ENCODE measurements at regions not wholly inside any gene's neighbourhood (a gene's known extent, or its start where the extent isn't known, plus 50 kb on each side); places are given as distances from the start of the nearest gene placed in this dataset.

DNA sequence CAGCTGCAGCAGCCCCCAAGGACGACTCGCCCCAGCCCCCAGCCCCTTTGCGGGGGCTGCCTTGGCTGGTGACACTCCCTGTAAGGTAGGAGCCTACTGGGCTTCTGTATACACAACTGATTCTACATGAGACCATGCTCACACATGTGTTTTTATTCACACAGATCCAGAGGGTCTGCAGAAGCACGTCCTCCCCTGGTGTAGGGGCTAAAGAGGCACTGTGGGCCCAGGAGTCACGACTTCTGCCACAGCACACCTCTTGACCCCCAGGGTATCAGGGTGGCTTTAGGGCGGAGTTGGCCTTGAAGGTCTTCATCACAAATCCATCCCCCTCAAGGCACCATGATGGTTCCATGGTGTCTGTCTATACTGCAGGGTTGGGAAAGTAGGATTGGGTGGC lies 931.2 kb downstream of the TBC1D22A start:
- DNase-seq, result no peak

DNA sequence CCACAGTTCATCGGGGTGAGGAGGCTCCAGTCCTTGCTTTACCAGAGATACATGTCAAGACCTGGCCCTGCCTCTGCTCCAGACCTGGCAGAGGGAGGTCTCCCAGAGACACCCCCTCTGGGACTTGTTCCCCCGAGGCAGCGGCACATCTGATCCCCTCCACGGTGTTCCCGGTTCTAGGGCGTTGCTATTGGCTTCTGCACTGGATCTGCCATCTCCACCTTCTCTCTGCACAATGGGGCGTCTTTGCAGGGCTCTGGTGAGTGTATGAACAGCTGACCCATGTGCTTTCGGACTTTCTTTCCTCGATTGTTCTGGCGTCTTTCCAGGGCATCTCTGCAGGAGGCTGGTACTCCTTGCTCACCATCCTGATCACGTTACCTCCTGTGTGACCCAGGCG lies 930.4 kb downstream of the TBC1D22A start:
- DNase-seq, result no peak

- DNase-seq, result no peak
Observed at GRCh38 chr22:47691152-47691895, 928.9 kb downstream of the TBC1D22A start.

DNA sequence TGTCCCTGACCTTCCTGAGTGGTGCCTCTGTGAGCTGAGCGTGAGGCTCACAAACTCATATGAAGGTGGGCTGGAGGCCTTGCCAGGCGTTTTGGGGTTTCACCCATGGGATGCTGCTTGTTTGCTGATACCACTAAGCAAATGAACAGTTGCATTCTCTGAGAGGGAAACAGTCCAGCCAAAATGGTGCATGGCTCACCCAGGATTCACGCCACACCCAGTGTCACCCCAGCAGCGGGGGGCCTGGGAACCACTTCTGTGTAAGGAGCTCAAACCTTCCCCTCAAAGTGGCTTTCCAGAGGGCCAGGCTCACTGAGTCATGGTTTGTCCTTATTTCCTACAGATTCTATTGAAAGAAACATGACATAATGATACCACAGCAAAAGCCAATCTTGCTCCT lies 928.1 kb downstream of the TBC1D22A start:
- no peak for DNase-seq

GRCh38 chr22:47690166-47690565 lies 927.7 kb downstream of the TBC1D22A start:
- no peak for DNase-seq

DNA sequence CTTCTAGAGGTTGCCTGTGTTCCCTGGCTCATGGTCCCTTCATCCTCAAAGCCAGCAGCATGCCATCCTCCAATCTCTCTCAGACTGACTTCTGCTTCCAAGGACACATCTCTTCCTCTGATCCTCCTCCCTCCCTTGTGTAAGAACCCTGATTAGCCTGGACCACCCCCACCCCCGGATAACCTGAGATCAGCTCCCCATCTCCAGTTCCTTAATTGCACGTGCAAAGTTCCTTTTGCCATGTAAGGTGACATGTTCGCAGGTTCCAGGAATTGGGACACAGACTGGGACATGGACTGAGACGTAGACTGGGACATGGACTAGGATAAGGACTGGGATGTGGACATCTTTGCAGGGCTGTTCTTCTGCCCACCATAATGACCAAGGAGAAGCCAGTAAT lies 925.3 kb downstream of the TBC1D22A start:
- no peak for DNase-seq

- no peak for DNase-seq
Observed at GRCh38 chr22:47687346-47687655, 924.9 kb downstream of the TBC1D22A start.

DNA sequence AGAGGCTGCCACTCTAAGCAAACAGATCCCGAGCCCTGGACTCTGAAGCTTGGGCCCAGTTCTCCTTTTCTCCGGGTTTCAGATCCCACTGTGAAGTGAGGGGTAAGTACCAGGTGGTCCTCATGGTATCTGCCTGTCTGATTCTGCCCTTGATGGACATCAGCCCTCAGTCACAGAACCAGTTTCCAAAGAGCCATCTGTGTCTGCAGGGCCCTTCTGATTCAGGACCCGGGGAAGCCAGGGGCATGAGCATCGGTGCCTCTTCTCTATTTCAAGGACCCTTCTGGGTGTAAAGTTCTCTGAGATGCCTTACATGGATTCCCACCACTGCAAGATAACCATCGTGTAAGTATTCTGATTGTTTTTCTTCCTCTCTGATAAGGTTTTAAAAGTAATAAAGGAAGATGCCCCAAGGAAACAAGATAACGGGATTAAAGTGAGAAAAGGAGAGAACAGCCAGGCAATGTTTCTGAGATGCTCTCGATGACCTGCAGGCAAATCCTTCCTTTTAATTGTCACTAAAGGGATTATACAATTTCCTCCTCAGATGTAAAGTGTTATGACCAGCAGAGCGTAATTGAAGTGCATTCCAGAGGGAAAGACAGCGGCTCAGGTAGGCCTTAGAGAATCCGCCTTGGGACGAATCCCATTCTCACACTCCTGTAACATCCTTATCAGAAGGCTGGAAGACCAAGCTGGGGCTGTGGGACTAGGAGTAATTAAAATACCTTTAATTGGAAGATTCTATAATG lies 924.3 kb downstream of the TBC1D22A start:
- DNase-seq, result no peak

- DNase-seq, result no peak
Observed at GRCh38 chr22:47681411-47682165, 919.1 kb downstream of the TBC1D22A start.

DNA sequence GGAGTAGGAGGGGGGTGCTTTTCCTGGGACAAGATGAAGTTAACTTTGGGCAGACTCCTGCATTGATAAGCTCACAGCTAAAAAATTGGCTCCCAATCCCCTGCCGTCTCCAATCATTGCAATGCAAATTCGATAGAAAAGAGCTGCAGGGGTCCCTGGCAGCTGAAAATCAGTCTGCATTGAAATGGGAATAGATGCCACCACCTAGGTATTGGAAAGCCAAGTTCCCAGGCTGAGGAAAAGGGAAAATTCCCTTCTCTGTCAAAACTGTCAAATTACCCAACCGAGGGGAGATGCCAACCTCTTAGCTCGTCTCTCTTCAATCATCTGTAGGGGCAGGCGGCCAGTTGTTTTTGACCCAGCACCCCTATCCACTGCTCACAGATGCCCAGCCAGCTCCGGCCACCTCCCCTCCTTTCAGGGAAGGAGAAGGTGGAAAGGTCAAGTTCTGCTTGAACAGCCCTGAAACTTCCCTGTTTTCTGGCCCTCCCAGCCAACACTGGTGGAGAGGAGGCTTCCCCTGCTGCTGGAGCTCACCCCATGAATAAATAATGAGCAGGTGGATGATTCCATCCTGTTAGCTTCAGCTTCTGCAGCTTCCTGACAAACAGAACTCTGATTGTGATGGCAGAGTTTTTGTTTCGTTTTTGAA lies 916.3 kb downstream of the TBC1D22A start:
- DNase-seq, result no peak

DNA sequence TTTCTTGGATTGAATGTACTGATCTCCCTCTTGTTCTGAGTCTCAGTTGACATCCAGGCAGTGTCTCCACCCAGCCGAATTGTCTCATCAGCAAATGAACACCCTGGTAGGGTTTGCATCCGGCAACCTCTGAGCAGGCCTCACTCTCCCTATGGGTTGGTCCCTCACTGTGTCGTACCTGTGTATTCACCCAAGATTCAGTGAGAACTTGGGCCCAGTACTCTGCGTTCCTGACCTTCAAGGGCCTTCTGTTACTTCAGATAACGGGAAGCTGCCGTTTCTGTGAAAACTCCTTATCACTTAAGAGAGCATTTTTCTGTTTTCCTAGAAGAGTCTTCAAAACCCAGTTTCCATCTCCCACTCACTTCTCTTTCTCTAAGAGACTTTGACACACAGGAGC lies 915.6 kb downstream of the TBC1D22A start:
- no peak for DNase-seq

DNA sequence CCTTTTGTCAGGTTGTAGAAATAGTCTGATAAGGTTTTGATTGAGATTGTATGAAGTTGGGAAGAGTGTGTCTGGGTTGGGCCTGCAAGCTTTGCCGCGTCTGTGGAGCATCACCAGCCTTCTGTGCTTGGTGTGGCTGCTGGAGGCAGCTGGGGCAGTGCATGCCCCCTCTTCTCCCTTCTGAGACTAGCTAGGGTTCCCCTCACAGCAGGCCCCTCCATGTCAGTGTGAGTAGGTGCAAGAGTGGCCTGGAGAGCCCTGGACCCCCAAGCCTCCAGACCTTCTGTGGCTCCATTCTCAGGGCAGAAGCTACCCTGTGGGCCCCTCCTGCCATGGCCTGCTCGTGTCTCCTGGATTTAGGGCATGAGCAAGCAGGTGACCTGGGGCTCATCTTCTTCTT lies 914.2 kb downstream of the TBC1D22A start:
- DNase-seq, result no peak

GRCh38 chr22:47674600-47674999 lies 912.1 kb downstream of the TBC1D22A start:
- DNase-seq, result no peak

- DNase-seq, result no peak
Observed at GRCh38 chr22:47673557-47673956, 911.1 kb downstream of the TBC1D22A start.

- no peak for DNase-seq
Observed at GRCh38 chr22:47672526-47672925, 910.1 kb downstream of the TBC1D22A start.

- DNase-seq, result no peak
Observed at GRCh38 chr22:47665151-47665550, 902.7 kb downstream of the TBC1D22A start.

DNA sequence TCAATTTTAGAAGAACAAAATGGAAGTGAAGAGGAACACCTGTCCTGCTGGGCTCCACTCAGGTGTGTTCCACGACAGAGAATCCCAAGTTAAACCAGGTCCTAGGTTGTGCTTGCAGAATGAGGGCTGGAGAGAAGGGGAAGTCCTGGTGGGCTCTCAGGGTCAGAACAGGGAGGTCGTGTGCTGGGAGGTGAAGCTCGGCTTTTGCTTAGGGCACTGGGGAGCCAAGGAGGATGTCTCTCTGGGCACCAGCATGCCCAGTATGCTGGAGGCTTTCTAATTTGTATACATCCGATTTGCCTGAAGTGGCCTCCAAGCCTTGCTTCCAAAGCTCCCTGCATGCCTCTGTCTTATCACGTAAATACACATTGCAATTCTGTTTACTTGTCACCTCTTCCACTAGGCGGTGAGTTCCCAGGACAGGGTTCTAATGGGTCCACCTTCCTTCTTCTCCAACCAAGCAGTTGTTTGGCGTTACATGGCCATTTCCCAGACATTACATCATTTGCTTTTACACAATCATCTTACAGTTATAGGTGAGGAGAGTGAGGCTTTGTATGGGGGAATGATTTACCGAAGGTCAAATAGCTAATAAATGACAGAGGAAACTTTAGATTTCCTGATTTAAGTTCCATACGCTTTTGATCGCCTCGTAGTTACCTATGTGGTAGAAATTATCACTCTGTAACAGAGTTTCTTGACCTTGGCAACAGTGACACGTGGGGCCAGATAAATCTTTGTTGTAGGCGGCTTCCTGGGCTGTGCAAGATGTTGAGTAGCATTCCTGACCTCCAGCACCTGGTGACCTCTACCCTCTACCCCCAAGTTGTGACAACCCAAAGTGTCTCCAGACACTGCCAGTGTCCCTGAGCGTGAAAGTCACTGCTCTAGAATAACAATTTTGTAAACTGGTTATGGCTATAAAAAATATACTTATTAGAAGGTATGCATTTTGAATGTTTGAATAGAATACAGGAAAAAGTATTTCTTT lies 901.5 kb downstream of the TBC1D22A start:
- no peak for DNase-seq

DNA sequence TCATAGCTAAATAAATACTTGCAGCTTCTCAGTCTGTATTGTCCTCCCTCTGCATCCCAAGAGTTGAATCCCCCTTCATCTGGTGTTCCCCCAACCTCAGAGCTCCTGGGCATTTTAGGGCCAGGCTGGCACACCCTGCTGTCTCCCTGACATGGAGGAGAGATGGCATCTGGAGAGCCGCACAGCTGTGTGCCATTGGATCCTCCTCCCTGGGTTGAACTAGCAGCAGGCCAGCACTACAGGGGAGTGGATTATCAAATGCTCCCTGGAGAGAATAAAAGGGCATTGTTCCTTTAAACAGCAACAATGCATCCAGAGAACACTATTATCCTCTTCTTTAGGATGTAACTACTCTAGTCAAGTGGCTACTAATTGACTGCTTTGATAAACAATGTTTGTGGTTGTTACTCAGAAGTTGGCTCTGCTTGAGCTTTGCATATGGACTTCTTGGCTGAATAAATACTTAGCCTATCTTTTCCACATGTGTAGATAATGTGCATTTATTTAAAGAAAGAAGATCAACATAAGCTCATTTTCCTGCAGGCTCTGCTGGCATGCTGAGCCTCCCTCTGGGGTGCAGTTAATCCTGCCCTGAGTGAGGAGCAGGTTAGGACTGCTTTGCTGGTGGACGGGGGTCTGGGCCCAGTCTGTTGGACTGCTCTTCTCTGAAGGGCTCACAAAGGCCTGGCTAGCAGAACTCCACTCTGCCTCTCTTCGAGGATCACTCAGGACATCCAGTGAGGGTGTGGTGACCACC lies 897.2 kb downstream of the TBC1D22A start:
- DNase-seq, result no peak

GRCh38 chr22:47658182-47658581 lies 895.7 kb downstream of the TBC1D22A start:
- no peak for DNase-seq

GRCh38 chr22:47657224-47657623 lies 894.8 kb downstream of the TBC1D22A start:
- no peak for DNase-seq

DNA sequence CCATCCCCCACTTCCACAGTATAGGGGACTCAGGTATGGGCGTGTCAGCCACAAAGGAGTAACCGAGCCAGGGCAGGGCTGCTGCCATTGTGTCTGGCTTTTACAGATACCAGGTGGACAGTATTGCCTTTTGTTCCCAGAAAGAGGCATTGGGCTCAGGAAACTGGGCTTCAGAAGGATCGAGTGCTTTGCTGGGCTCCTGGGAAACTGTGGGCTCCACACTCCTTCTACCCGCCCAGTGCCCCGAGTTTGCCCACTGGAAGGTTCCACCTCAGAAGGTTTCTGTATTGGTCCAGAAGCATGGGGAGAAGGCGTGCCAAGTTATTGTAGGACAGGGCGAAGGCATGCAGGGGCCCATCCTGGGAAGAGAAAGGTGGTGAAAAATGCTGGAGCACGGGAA lies 894.4 kb downstream of the TBC1D22A start:
- DNase-seq, result no peak
